Breast epithelium (tissue), 4 donors: ENCODE measurements at regions not wholly inside any gene's neighbourhood (a gene's known extent, or its start where the extent isn't known, plus 50 kb on each side); places are given as distances from the start of the nearest gene placed in this dataset.

ENCODE experiments used
- DNase-seq, 2 donors: peaks; one replicate each; pipeline ENCODE4 v3.0.0-alpha.2; 2019; ENCODE audit warnings: low spot score in 2 of 2
- H3K27ac ChIP-seq, 2 donors: fragments of 200-600 bp; sonication (generic) in 1 of 2; one replicate each; pipeline ENCODE4 v1.5.1; 2016 to 2019; ENCODE audit warnings: mild to moderate bottlenecking in 1 of 2
- H3K27me3 ChIP-seq, 2 donors: fragments of 200-600 bp; sonication (generic) in 1 of 2; one replicate each; pipeline versions ENCODE4 v1.5.1 to v1.6.0; 2017 to 2019; ENCODE audit warnings: control low read depth in 1 of 2, mild to moderate bottlenecking in 1 of 2
- H3K36me3 ChIP-seq: fragments of 200-600 bp; one replicate; pipeline ENCODE4 v1.5.1; 2019
- H3K4me1 ChIP-seq, 2 donors: fragments of 200-600 bp; sonication (generic); one replicate each; pipeline ENCODE4 v1.5.1; 2016 to 2019; ENCODE audit warnings: control low read depth in 1 of 2
- H3K4me3 ChIP-seq, 3 donors: fragments of 200-600 bp; sonication (generic); 1 replicate in 2 of 3; 2 replicates in 1 of 3; pipeline ENCODE4 v1.5.1; 2016 to 2019; ENCODE audit warnings: mild to moderate bottlenecking in 3 of 3, moderate library complexity in 2 of 3
- H3K9me3 ChIP-seq, 2 donors: fragments of 200-600 bp; sonication (generic) in 1 of 2; one replicate each; pipeline ENCODE4 v1.5.1; 2016 to 2019; ENCODE audit warnings: control low read depth in 1 of 2
- POLR2A ChIP-seq: fragments of 450-650 bp; IDR thresholded peaks from one replicate; pipeline ENCODE4 v1.6.1; 2016; ENCODE audit warnings: antibody characterized with exemption, mild to moderate bottlenecking, moderate library complexity
- POLR2AphosphoS5 ChIP-seq, 3 donors: sonication (generic); formaldehyde crosslinking; IDR thresholded peaks; one replicate each; pipeline ENCODE4 v1.6.1; 2017; ENCODE audit warnings: antibody characterized with exemption in 3 of 3
- intact Hi-C: fragments of 100-400 bp; cut with DNase I; formaldehyde crosslinking; loops from one replicate; pipeline ENCODE4 v1.15.1; 2023; ENCODE audit warnings: low total_unique reads
- TF ChIP-seq, protein P1 (sequence below), 3 donors: fragments of 450-650 bp; IDR thresholded peaks; one replicate each; pipeline ENCODE4 v1.5.1; 2016 to 2017; ENCODE audit warnings: antibody characterized with exemption in 3 of 3, mild to moderate bottlenecking in 3 of 3, moderate library complexity in 3 of 3

DNA sequence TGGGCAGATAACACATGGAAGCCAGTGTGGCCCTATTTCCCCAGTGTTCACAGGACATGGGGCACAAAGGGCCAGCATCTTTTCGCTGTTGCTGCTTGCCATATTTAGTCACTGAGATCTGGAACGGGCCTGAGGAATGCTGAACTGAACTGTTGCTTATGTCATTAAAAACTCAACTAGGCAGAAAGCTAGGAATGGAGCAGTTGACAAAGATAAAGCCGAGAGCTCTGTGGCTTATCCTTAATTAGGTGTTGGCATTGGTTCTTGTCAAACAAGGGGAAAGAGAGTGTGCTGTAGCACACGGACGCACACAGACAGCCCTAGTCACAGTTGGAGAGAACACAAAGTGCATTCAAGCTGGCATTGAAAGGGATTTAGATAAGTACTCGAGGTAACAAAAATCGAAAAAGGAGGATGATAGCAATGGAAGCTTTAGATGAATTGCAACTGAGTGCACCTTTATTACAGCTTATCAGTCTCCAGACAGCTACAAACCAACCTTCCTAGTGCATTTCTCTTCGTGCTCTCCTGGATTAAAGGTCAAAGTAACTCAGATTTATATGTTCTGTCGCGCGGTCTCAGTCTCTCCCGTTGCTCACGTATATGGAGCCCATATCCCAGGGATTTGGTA is 450.2 kb upstream of the ZNF608 start:
- intact Hi-C loops, result no loop called here
- TF ChIP-seq POLR2A (no peak), POLR2AphosphoS5 (IDR thresholded peaks at IDR 0.05) (no peak)
- TF ChIP-seq, protein P1, sequence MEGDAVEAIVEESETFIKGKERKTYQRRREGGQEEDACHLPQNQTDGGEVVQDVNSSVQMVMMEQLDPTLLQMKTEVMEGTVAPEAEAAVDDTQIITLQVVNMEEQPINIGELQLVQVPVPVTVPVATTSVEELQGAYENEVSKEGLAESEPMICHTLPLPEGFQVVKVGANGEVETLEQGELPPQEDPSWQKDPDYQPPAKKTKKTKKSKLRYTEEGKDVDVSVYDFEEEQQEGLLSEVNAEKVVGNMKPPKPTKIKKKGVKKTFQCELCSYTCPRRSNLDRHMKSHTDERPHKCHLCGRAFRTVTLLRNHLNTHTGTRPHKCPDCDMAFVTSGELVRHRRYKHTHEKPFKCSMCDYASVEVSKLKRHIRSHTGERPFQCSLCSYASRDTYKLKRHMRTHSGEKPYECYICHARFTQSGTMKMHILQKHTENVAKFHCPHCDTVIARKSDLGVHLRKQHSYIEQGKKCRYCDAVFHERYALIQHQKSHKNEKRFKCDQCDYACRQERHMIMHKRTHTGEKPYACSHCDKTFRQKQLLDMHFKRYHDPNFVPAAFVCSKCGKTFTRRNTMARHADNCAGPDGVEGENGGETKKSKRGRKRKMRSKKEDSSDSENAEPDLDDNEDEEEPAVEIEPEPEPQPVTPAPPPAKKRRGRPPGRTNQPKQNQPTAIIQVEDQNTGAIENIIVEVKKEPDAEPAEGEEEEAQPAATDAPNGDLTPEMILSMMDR (IDR thresholded peaks at IDR 0.05), result no peak
- Histone ChIP-seq H3K4me1 (no peaks in the 10 kb centered on the region), H3K27ac (no peak overlapping the region), H3K27me3 (no peaks in the 10 kb centered on the region), H3K36me3 (no peaks in the 10 kb centered on the region), H3K9me3 (no peaks in the 10 kb centered on the region), H3K4me3 (no peak overlapping the region)
- no peak for DNase-seq

- H3K4me1 ChIP-seq, result no peaks in the 10 kb centered on the region
- H3K9me3 ChIP-seq, result no peaks in the 10 kb centered on the region
- no peaks in the 10 kb centered on the region for H3K36me3 ChIP-seq
- H3K27ac ChIP-seq, result no peak overlapping the region
- TF ChIP-seq POLR2AphosphoS5 (IDR thresholded peaks at IDR 0.05) (no peak), POLR2A (no peak)
- TF ChIP-seq, protein P1 (IDR thresholded peaks at IDR 0.05), result no peak
- no peak overlapping the region for H3K4me3 ChIP-seq
- DNase-seq, result no peak
- intact Hi-C loops, result no loop called here
- H3K27me3 ChIP-seq, result no peaks in the 10 kb centered on the region
Observed at GRCh38 chr5:125197321-125197720, 450.9 kb upstream of the ZNF608 start.

- intact Hi-C loops, result no loop called here
- H3K4me1 ChIP-seq, result no peaks in the 10 kb centered on the region
- TF ChIP-seq, protein P1 (IDR thresholded peaks at IDR 0.05), result no peak
- no peak for TF ChIP-seq POLR2AphosphoS5 (IDR thresholded peaks at IDR 0.05)
- no peak for TF ChIP-seq POLR2A
- H3K4me3 ChIP-seq, result no peak overlapping the region
- H3K27me3 ChIP-seq, result no peaks in the 10 kb centered on the region
- no peak overlapping the region for H3K27ac ChIP-seq
- DNase-seq, result peak; percentile 50 to 69
- H3K9me3 ChIP-seq, result no peaks in the 10 kb centered on the region
- no peaks in the 10 kb centered on the region for H3K36me3 ChIP-seq
Observed at GRCh38 chr5:125198270-125198974, 452.0 kb upstream of the ZNF608 start.

GRCh38 chr5:125199373-125199772 is 452.9 kb upstream of the ZNF608 start:
- H3K27ac ChIP-seq, result no peak overlapping the region
- intact Hi-C loops, result no loop called here
- H3K4me1 ChIP-seq, result no peaks in the 10 kb centered on the region
- no peaks in the 10 kb centered on the region for H3K9me3 ChIP-seq
- DNase-seq, result no peak
- H3K4me3 ChIP-seq, result no peak overlapping the region
- H3K27me3 ChIP-seq, result no peaks in the 10 kb centered on the region
- H3K36me3 ChIP-seq, result no peaks in the 10 kb centered on the region
- TF ChIP-seq POLR2A (no peak), POLR2AphosphoS5 (IDR thresholded peaks at IDR 0.05) (no peak)
- TF ChIP-seq, protein P1 (IDR thresholded peaks at IDR 0.05), result no peak
